NOMO-1 treated with dmso at 0.1 percent for 144 hours (cell line): ENCODE measurements at regions not wholly inside any gene's neighbourhood (a gene's known extent, or its start where the extent isn't known, plus 50 kb on each side); places are given as distances from the start of the nearest gene placed in this dataset.
"Not testable (repeated sequence)": the region's sequence is repeated elsewhere in the genome, so short reads cannot be mapped to it uniquely, and the experiment has no call there.

Experiments
- DNase-seq: peaks from one replicate; lab custom pipeline; 2025; ENCODE audit not compliant: unreplicated experiment; lab: John Stamatoyannopoulos, UW

- DNase-seq = not testable (repeated sequence)
These were observed 999.5 kb upstream of the SPRY2 start for GRCh38 chr13:81340118-81341069.

- DNase-seq = not testable (repeated sequence)
These were observed 998.7 kb upstream of the SPRY2 start for GRCh38 chr13:81339666-81340065.

DNA sequence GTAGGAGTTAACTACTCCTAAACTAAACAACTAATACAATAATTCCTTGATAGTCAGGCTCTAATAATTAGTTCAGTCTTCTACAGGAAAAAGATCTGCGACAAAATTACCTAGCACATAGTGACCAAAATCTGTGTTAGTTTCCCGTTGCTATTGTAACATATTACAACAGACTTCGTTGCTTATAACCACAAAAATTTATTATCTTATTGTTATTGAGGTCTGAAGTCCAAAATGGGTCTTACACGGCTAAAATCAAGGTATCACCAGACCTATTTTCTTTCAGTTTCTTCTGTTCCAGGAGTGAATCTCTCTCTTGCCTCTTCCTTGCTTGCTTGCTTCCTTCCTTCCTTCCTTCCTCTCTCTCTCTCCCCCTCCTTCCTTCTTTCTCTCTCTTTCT lies 993.6 kb upstream of the SPRY2 start:
- no peak for DNase-seq

GRCh38 chr13:81326913-81327312 lies 986.0 kb upstream of the SPRY2 start:
- no peak for DNase-seq

DNA sequence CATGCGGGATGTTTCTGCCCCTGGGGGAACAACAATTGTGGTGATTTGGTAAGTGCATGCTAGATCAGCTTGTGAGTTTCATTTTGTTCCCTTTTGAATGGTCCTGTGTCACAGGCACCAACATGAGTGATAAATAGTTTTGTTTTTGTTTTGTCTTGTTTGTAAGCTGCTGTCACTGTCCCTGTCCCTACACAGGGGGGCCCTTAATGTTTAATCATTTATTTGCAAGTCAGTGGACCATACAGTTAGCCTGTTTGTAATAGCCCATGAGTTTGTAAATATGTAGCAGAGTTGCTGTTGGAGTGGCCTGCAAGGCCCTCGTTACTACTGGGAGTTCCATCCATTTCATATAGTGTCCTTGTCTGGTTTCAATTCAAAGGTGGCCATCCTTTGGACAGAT lies 979.6 kb upstream of the SPRY2 start:
- DNase-seq = no peak

DNA sequence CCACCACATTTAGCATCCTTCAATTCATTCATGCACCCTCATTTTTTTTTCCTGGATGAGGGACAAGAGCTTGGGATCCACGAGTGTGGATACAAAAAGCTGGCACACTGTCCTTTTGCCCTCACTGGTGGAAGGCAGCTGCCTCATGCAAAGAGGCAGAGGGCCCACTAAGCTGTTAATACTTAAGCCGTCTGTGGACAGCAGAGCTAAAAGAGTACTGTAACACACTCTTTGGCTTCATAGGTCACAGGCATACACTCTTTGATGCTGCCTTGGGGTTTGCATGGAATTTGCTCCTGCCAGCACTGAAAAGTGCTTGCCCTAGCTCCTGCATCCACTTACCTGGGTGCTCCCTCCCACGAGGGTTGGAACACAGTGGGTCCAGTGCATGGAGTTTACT lies 978.4 kb upstream of the SPRY2 start:
- no peak for DNase-seq

- DNase-seq = no peak
These were observed 977.5 kb upstream of the SPRY2 start for GRCh38 chr13:81318231-81319019.

GRCh38 chr13:81314461-81314860 lies 973.5 kb upstream of the SPRY2 start:
- no peak for DNase-seq

- DNase-seq = no peak
These were observed 965.0 kb upstream of the SPRY2 start for GRCh38 chr13:81305928-81306327.

DNA sequence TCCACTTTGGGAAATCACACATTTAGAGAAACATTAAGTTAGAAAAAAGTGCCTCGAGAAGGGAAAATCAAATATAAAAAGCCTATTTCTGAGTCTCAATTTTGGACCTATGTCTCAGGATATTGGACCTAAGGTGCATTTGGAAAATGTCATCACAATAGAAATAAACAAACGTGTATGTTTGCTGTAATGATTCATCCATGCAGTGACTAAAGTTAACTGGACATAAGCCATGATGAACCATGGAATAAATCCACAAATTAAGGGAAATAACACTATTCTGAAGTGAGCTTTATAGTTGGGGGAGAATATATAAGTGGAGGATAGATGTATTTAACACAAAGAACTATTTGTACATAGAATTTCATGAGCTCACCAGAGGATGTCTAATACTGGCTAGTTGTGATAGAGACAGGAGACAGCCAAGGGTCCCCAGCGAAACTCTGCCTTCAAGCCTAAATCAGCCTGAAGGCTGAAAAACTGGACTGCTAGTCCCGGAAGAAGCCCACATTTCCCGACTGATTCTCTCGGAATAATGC lies 963.3 kb upstream of the SPRY2 start:
- no peak for DNase-seq

DNA sequence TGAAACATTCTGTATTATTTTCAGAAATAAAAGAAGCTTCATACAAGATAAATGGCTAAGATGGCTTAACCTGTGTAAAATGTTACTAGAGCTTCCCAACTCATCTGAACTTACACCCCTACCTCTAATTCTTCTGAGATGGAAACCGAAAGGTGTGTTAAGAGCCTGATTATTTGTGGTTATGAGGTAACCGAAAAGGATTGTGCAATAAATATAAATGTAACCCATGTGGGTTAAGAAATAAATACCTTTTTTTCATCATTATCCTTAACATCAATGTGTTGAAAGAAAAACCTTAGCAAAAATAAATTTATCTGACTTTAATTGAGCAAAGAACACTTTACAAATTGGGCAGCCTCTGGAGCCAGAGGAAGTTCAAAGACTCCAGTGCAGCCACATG lies 961.8 kb upstream of the SPRY2 start:
- no peak for DNase-seq

GRCh38 chr13:81302125-81302524 lies 961.2 kb upstream of the SPRY2 start:
- no peak for DNase-seq

GRCh38 chr13:81295177-81295576 lies 954.3 kb upstream of the SPRY2 start:
- DNase-seq = no peak

- DNase-seq = no peak
These were observed 952.8 kb upstream of the SPRY2 start for GRCh38 chr13:81293594-81294164.

GRCh38 chr13:81283561-81283960 lies 942.6 kb upstream of the SPRY2 start:
- no peak for DNase-seq

DNA sequence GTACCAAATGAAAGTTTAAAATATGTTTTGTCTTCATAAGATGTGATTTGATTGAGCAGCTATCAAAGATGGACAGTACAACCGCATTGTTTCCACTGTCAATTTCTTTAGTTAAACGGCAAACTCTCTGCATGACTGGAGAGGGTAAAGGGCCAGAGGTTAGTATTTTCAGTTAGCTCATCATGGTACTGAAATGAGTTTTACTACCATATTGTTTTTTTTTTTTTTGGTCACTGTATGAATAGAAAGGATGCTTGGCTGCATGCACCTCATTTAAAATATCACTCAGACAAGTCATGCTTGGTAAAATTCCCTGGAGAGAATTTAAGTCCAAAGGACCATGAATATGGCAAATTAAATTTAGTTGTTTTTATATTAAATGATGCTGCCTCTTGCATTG lies 942.1 kb upstream of the SPRY2 start:
- DNase-seq = no peak

GRCh38 chr13:81275666-81276258 lies 934.8 kb upstream of the SPRY2 start:
- no peak for DNase-seq

- no peak for DNase-seq
These were observed 906.8 kb upstream of the SPRY2 start for GRCh38 chr13:81247711-81248110.

- DNase-seq = no peak
These were observed 905.6 kb upstream of the SPRY2 start for GRCh38 chr13:81246556-81246955.

GRCh38 chr13:81244011-81244410 lies 903.1 kb upstream of the SPRY2 start:
- no peak for DNase-seq

DNA sequence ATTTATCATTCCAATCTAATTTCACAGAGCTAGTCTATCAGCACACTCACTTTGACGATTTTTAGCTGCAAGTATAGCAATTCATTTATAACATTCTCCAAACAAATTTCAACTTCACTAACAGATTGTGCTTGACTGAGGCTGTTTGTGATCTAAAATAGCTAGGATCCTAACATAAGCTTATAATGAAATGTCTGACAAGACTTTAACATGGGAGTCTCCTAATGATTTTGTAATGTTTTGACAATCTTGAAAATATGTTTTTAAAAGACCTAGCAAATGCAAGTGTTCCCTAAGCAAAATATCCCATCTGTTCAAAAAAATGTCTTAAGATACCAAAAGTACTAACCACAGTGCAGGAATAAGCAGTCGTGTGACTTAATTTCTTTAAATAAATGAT lies 889.5 kb upstream of the SPRY2 start:
- no peak for DNase-seq
